ENCODE measurements at regions not wholly inside any gene's neighbourhood (a gene's known extent, or its start where the extent isn't known, plus 50 kb on each side); places are given as distances from the start of the nearest gene placed in this dataset.

- no peak for TF ChIP-seq CTCF (conservative IDR thresholded peaks at IDR 0.05; ENCODE audit: control insufficient read depth, insufficient read depth, low read depth, low read length)
- no peak for DNase-seq (ENCODE audit: low read depth)
- no peak overlapping the region for H3K4me3 ChIP-seq (ENCODE audit: control insufficient read depth, low read depth, low read length)
Measured at GRCh38 chr2:35858216-35858615, 497.4 kb upstream of the CRIM1 start.

GRCh38 chr2:35857498-35857897, 498.1 kb upstream of the CRIM1 start:
- TF ChIP-seq CTCF (conservative IDR thresholded peaks at IDR 0.05; ENCODE audit: control insufficient read depth, insufficient read depth, low read depth, low read length): no peak
- no peak for DNase-seq (ENCODE audit: low read depth)
- H3K4me3 ChIP-seq (ENCODE audit: control insufficient read depth, low read depth, low read length): no peak overlapping the region

- DNase-seq (ENCODE audit: low read depth): no peak
- TF ChIP-seq CTCF (conservative IDR thresholded peaks at IDR 0.05; ENCODE audit: control insufficient read depth, insufficient read depth, low read depth, low read length): no peak
- no peak overlapping the region for H3K4me3 ChIP-seq (ENCODE audit: control insufficient read depth, low read depth, low read length)
Measured at GRCh38 chr2:35831385-35831784, 524.2 kb upstream of the CRIM1 start.

GRCh38 chr2:35830833-35831232, 524.7 kb upstream of the CRIM1 start:
- TF ChIP-seq CTCF (conservative IDR thresholded peaks at IDR 0.05; ENCODE audit: control insufficient read depth, insufficient read depth, low read depth, low read length): no peak
- H3K4me3 ChIP-seq (ENCODE audit: control insufficient read depth, low read depth, low read length): no peak overlapping the region
- no peak for DNase-seq (ENCODE audit: low read depth)

- H3K4me3 ChIP-seq (ENCODE audit: control insufficient read depth, low read depth, low read length): no peak overlapping the region
- no peak for DNase-seq (ENCODE audit: low read depth)
- TF ChIP-seq CTCF (conservative IDR thresholded peaks at IDR 0.05; ENCODE audit: control insufficient read depth, insufficient read depth, low read depth, low read length): no peak
Measured at GRCh38 chr2:35827086-35827485, 528.5 kb upstream of the CRIM1 start.

GRCh38 chr2:35822716-35823115, 532.9 kb upstream of the CRIM1 start:
- no peak for DNase-seq (ENCODE audit: low read depth)
- H3K4me3 ChIP-seq (ENCODE audit: control insufficient read depth, low read depth, low read length): no peak overlapping the region
- no peak for TF ChIP-seq CTCF (conservative IDR thresholded peaks at IDR 0.05; ENCODE audit: control insufficient read depth, insufficient read depth, low read depth, low read length)

- DNase-seq (ENCODE audit: low read depth): no peak
- no peak for TF ChIP-seq CTCF (conservative IDR thresholded peaks at IDR 0.05; ENCODE audit: control insufficient read depth, insufficient read depth, low read depth, low read length)
- no peak overlapping the region for H3K4me3 ChIP-seq (ENCODE audit: control insufficient read depth, low read depth, low read length)
Measured at GRCh38 chr2:35821675-35822074, 533.9 kb upstream of the CRIM1 start.
